ENCODE measurements at regions not wholly inside any gene's neighbourhood (a gene's known extent, or its start where the extent isn't known, plus 50 kb on each side); places are given as distances from the start of the nearest gene placed in this dataset.
"Not testable (repeated sequence)": the region's sequence is repeated elsewhere in the genome, so short reads cannot be mapped to it uniquely, and the experiment has no call there.

DNA sequence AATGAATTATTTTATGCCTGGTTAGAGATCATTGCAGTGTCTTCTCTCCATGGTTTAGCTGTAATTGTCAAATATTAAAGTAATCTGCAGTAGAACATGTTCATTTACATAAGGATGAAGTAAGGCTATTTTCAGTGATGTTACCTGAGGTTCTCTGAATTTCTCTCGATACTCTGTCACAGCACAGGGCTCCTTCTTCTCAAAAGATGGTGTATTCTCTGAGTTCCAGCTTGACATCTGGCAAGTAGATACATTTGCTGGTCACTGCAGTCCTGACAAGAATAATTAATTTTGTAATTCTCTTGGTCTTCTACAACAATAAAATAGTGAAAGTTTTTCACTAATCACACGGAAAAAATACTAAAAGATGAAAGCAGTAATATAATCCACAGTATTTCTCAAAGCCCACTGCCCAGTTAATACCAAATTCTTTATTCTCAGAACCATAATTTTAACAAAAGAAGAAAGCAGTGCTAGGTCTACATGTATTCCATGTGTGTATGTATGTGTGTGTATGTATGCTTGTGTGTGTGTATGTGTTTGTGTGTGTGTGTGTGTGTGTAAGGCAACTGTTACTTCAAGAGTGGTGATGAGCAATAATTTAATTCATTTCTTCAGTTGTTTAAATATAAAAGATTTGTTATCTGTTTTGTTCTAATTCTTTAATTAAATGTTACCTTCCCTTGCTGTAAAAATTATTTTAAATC, 1165.5 kb upstream of the SLC39A10 start:
- ATAC-seq (no peak), DNase-seq (ENCODE audit: low spot score) (no peak)
- intact Hi-C loops (cut with DNase I): no loop called here

DNA sequence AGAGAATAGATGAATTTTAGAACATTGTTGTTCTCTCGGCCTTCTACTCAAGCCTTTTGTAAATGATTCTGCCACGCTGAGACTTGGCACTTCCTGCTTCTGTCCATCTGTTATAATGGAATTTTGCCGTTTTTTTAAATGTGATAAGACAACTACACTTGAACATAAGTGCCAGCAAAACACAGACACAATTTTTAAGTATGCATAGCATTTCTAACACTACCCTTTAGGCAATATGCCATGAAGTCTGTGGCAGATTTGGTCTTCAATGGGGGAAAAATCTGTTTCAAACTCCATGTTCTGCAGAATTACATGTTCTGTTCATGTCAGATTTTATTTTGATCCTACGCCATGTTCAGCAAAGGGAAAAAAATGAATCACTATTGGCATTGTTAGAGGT, 1170.7 kb upstream of the SLC39A10 start:
- intact Hi-C loops (cut with DNase I): no loop called here
- ATAC-seq: no peak

DNA sequence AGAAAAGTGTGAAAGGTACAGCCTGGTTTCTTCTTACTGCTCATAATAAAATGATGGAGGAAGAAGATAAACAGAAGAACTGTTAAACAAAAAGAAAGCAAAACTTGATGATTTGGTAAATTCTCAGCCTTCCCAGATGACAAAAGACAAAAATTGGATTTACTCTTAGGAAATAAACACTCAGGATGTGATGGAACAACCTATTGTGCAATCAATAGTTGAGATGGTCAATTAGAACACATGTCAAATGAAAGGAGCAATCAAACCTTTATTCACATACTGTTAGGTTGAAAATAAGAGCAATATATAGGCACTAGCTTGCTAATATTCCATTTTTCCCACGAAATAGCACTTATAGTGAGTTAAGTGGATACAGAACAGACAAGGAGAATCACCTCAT, 1174.0 kb upstream of the SLC39A10 start:
- intact Hi-C loops (cut with DNase I): no loop called here
- ATAC-seq: no peak
- no peak for DNase-seq (ENCODE audit: low spot score)

More for the DNA sequence above, 1170.7 kb upstream of the SLC39A10 start:
- DNase-seq (ENCODE audit: low spot score): no peak

DNA sequence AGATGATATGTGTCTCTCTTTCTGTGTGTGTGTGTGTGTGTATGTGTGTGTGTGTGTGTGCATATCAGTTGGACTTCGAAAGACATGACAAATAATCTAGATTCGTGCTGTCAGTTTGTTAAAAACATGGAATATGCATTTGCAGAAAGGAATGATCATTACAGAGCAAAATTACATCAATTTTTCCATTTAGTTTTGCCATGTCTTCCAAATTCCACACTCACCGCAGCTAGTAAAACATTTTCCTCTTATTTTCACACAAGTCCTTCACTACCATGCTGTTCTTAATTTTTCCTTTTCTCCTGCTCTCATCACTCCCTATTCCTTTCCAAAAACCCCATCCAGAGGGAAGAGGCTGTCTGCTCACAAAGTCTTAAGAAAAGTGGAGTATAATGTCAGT, 1191.4 kb upstream of the SLC39A10 start:
- intact Hi-C loops (cut with DNase I): no loop called here
- DNase-seq (ENCODE audit: low spot score) (no peak), ATAC-seq (no peak)

DNA sequence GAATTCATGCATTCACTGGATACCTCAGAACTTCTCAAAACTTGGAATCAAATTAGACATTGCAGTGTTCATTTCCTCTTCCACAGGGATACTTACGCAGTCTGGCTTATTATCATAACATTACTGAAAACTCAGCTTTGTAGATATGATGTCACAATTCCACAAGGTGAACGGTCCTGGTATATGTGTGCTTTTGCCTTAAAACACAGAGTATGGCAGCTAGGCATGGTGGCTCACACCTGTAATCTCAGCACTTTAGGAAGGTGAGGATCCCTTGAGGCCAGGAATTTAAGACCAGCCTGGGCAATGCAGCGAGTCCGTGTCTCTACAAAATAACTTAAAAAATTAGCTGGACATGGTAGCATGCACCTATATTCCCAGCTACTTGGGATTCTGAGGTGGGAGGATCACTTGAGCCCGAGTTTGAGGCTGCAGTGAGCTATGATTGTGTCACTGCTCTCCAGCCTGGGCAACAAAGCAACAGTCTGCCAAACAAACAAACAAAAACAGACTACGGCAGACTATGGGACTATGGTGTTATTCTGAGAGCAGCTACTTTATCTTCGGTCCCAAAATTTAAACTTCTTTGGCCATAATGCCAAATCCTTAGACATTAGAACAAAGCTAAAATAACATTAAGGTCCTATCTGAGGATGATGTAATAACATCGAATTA, 1191.9 kb upstream of the SLC39A10 start:
- intact Hi-C loops (cut with DNase I): no loop called here
- ATAC-seq (no peak), DNase-seq (ENCODE audit: low spot score) (no peak)

DNA sequence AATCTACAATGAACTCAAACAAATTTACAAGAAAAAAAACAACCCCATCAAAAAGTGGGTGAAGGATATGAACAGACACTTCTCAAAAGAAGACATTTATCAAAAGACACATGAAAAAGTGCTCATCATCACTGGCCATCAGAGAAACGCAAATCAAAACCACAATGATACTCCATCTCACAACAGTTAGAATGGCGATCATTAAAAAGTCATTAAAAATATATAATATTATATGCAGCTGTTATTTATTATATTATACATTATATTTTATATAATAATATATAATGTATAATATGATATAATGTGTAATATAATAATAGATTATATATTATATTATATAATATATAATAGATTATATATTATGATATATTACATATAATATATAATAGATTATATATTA, 1194.1 kb upstream of the SLC39A10 start:
- intact Hi-C loops (cut with DNase I); ATAC-seq; DNase-seq (ENCODE audit: low spot score): not testable (repeated sequence)

DNA sequence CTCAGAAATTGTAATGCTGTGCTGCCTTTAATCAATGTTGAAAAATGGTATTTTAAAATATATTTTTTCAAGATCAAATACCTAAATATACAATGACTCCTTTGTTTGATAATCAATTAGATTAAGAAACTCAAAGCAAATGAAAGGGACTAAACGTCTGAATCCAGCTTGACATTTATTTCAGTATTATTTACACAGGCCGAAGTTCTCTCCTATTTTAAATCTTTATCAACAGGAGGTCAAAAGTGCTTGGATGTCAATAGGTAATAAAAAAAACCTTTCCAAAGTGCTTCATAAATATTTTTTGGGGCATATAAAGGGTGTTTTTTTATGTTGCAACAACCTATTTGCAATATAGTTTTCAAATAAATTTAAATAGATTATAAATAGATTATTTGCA, 1201.7 kb upstream of the SLC39A10 start:
- DNase-seq (ENCODE audit: low spot score) (no peak), ATAC-seq (no peak)
- intact Hi-C loops (cut with DNase I): no loop called here

DNA sequence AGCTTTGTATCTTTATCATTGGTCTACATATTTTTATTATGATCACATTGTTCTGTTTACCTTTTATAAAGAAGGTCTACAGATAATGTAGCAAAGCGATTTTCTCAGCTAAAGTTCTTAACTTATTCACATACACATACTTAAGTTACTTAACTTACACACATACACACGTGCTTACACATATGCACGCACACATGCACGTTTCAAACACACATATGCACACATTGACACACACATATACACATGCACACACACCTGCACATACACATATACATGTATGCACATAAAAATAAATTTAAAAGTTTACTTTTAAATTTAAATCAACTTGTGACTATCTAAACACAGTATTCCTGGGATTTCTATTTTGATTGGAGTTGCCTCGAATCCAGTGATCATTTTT, 1204.5 kb upstream of the SLC39A10 start:
- intact Hi-C loops (cut with DNase I): no loop called here
- no peak for ATAC-seq
- no peak for DNase-seq (ENCODE audit: low spot score)

DNA sequence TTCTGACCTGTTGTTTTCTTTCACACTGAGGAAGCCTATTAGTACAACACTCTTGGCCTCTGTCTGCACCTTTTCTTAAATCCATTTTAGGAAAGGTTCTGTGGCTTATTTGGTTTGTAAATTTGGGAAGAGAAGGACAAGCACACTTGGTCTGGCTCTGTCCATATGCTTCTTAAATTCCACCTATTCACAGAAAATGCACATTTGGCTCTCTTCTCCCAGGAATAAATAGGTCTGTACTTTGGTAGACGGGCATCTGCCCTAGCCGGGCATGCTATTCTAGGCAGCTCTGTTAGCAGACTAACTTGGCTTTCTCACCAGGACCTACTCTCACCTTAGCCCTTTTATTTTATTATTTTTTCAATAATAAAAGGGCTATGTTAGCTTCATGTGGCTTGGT, 1211.8 kb upstream of the SLC39A10 start:
- intact Hi-C loops (cut with DNase I): no loop called here
- DNase-seq (ENCODE audit: low spot score): no peak
- ATAC-seq: no peak

DNA sequence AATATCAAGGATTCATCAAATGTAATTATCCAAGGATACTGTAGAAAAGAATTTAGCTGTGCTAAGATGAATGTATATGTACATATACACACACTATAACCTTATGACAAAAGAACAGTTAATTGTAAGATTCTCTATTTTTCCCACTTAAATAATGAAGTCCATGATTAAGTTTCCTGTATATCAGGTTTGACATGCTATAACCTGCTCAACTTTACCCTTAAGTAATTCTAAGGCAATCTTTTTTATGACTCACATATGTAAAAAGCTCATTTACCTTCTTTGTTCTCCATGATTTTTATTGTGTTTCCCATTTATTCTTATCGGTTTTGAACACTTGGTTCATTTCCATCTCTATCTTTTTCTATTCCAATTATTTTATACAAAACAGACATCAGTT, 1213.1 kb upstream of the SLC39A10 start:
- ATAC-seq (no peak), DNase-seq (ENCODE audit: low spot score) (no peak)
- intact Hi-C loops (cut with DNase I): no loop called here

DNA sequence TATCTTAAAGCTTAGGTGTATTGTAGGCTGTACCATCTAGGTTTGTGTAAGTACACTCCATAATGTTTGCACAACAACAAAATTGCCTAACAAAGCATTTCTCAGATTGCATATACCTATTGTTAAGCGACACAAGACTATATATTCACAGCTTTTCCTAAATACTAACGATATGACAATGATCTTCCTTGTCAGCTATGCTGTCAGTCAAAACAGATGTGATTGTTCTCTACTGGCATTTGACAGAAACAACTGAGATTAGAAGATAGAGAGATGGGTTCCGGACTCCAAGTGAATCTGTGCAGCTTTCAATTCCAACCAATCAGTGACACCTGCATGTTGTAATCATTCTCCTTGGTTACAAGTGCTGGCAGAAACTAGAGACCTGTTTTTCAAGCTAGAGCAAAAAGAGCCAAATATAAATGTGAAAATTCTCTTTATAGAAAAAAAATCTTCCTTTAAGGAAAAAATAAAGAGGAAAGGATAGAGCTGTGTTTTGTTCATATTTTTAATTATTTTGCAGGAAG, 1232.3 kb upstream of the SLC39A10 start:
- ATAC-seq: no peak
- intact Hi-C loops (cut with DNase I): no loop called here
- no peak for DNase-seq (ENCODE audit: low spot score)

DNA sequence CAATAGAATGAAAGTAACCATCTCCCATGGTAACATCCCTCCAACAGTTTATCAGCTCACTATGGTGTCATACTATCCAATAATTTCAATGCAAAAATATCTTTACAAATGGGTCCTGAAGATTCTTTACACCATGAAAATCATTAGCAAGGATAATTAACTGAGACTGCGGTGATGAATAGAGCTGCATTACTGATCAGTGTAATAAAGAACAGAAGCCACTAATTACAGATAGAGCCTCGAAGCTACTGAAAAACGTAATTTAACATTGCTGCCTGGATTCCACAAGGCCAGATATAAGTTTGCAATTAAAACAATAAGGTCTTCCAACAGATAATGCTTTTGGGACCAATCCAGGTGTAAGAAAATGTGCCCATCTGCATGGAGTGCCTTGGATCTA, 1245.8 kb upstream of the SLC39A10 start:
- intact Hi-C loops (cut with DNase I): no loop called here
- no peak for ATAC-seq
- no peak for DNase-seq (ENCODE audit: low spot score)

DNA sequence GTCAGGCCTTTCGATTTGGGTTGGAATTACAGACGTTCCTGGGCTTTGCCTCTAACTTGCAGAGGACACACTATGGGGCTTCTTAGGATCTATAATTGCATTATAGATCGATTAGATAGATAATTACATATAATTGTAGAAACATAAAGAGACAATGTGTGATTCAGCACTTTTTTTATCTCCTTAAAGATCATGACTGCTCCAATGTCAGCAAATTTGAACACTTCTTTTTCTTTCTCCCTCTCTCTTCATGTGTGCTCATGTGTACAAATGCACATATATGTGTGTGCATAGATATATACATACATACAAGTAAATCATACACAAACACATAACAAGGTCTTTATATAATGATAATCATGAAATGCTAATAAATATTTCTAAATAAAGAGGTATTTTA, 1261.2 kb upstream of the SLC39A10 start:
- ATAC-seq (no peak), DNase-seq (ENCODE audit: low spot score) (no peak)
- intact Hi-C loops (cut with DNase I): no loop called here

DNA sequence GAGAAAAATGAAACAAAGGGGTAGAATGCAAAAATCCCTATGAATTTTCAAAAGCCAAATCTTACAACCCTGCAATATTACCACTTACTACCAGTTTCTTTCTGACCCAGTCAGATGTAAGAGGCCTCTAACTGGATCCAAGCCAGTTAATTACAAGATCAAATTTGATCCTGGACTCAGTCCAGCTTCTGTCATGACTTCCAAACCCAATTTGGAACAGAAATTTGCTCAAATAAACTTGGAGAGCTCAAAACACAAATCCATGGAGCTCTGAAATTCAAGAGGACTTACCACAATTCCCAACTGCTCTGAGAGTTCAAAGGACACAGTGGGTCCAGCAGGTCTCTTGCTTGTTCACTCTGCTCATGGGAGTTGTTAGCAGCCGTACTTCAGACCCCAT, 1271.7 kb upstream of the SLC39A10 start:
- DNase-seq (ENCODE audit: low spot score) (no peak), ATAC-seq (no peak)
- intact Hi-C loops (cut with DNase I): no loop called here

DNA sequence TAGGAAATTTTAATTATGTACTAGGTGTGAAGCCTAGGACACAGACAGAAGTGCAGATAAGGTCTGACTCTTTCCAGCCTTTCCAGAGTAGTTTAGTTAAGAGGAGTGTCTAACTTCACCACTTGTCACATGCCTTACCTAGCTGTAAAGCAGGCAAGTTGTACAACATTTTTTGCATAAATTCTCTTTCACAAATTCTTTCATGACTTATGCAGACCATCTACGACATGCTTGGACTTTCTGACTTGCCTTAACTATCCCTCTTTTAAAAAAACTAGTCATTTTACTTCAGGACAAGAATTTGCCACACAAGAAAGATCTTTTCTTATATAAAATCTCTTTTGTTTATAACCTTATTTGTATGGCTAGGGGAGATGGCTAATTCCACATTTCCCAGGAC, 1273.6 kb upstream of the SLC39A10 start:
- no peak for DNase-seq (ENCODE audit: low spot score)
- intact Hi-C loops (cut with DNase I): no loop called here
- ATAC-seq: no peak

DNA sequence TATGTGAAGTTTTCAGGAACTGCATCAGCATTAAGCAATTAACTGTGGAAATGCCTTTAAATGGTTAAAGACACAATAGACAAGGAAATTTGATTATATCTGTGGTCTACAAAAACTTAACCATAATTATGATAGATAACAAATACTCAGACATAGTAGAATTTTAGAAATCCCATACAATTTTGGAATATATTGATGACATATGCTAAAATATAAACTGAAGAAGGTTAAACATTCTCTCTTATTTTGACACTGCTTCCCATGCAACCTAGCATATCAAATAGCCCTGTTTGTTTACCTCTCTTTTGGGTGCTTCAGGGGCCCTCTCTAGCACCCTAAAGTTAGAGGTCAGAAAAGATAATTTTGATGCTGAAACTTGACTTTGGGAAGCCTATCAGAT, 1274.8 kb upstream of the SLC39A10 start:
- intact Hi-C loops (cut with DNase I): no loop called here
- no peak for DNase-seq (ENCODE audit: low spot score)
- no peak for ATAC-seq

DNA sequence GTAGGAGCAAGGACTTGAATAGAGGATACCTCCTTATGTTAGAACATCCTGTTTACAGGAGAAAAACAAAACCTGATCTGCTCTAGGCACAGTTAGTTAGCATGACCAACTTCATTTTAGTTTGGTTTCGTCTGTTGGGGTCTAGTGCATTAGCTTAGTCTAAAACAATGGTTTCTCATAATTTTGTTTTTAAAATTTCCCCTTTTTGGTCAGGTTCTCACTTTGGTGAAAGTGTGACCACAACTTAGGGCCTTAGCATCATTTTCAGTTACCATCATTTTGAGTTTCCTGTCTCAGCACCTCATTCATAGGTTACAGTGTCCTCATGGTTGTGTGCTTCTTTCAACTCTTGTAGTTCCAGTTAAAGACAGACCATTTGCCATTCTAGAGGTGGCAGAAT, 1277.0 kb upstream of the SLC39A10 start:
- no peak for ATAC-seq
- intact Hi-C loops (cut with DNase I): no loop called here
- no peak for DNase-seq (ENCODE audit: low spot score)

DNA sequence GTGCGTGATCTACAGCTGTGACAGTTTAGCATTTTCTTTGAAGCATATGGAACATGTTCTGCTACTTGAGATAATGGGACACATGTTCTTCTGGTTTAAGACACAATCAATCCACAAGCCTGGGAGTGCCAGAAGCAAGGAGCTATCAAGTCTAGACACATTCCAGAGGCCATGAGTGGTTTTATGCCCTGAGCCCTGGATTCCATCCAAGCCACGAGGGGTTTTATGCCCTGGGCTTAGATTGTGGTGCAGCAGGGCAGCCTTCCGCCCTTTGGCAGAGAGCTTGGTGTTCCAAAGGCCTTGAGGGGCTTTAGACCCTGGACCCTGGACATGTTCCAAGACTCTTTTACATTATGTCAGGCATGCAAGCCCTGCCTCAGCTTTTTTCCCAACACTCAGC, 1289.6 kb upstream of the SLC39A10 start:
- intact Hi-C loops (cut with DNase I); ATAC-seq; DNase-seq (ENCODE audit: low spot score): not testable (repeated sequence)

DNA sequence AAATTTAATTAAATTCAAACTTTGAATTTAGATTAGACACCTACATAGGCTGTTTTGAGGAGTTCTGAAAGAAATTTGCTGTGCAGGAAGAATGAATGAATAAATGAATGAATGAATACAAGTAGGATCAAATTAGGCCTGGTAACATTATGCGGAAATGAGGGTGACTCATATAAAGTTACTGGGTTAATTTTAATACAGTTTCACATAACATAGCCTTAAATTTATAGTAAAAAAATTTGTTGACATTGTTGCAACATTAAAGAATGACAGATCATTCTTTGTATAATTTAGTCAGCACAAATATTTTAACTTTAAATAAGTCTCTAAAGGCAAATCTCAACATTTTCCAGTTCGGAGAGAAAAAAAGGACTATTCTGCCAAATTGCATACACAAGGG, 1293.1 kb upstream of the SLC39A10 start:
- ATAC-seq (no peak), DNase-seq (ENCODE audit: low spot score) (no peak)
- intact Hi-C loops (cut with DNase I): no loop called here

DNA sequence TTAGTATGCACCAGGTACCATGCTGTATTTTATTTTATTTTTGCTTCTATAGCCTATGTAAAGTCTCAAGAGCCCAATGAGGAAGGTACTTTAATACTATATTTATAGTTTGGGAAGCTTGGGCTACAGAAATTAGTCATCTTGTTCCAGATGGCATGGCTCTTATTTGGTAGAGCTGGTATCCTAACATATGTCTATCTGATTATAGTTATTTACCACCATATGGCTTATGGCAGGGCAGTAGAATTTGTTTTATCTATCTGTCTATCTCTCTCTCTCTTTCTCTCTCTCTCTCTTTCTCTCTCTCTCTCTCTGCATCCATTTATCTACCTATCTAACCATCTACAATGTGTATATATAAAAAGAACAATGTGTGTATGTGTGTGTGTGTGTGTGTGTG, 1293.7 kb upstream of the SLC39A10 start:
- DNase-seq (ENCODE audit: low spot score) (no peak), ATAC-seq (no peak)
- intact Hi-C loops (cut with DNase I): no loop called here

DNA sequence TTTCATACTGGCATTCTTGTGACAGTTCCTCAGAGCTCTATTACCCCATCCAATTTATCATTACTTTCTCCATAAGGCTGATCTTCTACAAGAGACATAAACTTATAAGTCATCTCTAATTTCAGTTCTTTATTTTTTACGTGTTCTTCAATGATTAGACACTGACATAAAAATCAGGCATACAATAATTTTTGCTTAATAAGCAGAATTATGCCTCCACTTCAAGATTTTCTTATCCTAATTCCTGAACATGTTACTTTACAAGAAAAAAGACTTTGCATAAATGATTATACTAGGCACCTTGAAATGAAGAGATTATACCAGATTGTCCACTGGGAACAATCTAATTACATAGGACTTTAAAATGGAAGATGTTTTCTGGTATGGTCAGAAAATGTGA, 1304.5 kb upstream of the SLC39A10 start:
- ATAC-seq: no peak
- no peak for DNase-seq (ENCODE audit: low spot score)
- intact Hi-C loops (cut with DNase I): no loop called here
